ENCODE measurements at regions not wholly inside any gene's neighbourhood (a gene's known extent, or its start where the extent isn't known, plus 50 kb on each side); places are given as distances from the start of the nearest gene placed in this dataset.
"Not testable (repeated sequence)": the region's sequence is repeated elsewhere in the genome, so short reads cannot be mapped to it uniquely, and the experiment has no call there.

GRCh38 chrX:500481-501010, 113.8 kb upstream of the PPP2R3B start:
- DNase-seq, result no peak

- DNase-seq, result no peak
These were observed 119.6 kb upstream of the PPP2R3B start for GRCh38 chrX:506341-506740.

GRCh38 chrX:508163-508562, 121.5 kb upstream of the PPP2R3B start:
- no peak for DNase-seq

- not testable (repeated sequence) for DNase-seq
These were observed 121.8 kb upstream of the SHOX start for GRCh38 chrX:508821-509220.

GRCh38 chrX:511089-511488, 119.5 kb upstream of the SHOX start:
- DNase-seq, result not testable (repeated sequence)

GRCh38 chrX:518319-518718, 112.3 kb upstream of the SHOX start:
- DNase-seq, result no peak

GRCh38 chrX:519741-520140, 110.8 kb upstream of the SHOX start:
- DNase-seq, result no peak

- no peak for DNase-seq
These were observed 108.1 kb upstream of the SHOX start for GRCh38 chrX:522456-522855.

GRCh38 chrX:525134-525533, 105.5 kb upstream of the SHOX start:
- no peak for DNase-seq

GRCh38 chrX:526295-527224, 104.0 kb upstream of the SHOX start:
- DNase-seq, result no peak

- no peak for DNase-seq
These were observed 99.6 kb upstream of the SHOX start for GRCh38 chrX:530726-531610.

- no peak for DNase-seq
These were observed 99.0 kb upstream of the SHOX start for GRCh38 chrX:531611-531936.

GRCh38 chrX:534804-535203, 95.8 kb upstream of the SHOX start:
- DNase-seq, result no peak

GRCh38 chrX:536616-537015, 94.0 kb upstream of the SHOX start:
- no peak for DNase-seq

- DNase-seq, result no peak
These were observed 93.4 kb upstream of the SHOX start for GRCh38 chrX:537151-537550.

- DNase-seq, result no peak
These were observed 92.3 kb upstream of the SHOX start for GRCh38 chrX:538311-538710.

- not testable (repeated sequence) for DNase-seq
These were observed 89.6 kb upstream of the SHOX start for GRCh38 chrX:541006-541405.

GRCh38 chrX:542179-542578, 88.4 kb upstream of the SHOX start:
- DNase-seq, result no peak

- no peak for DNase-seq
These were observed 85.1 kb upstream of the SHOX start for GRCh38 chrX:545452-545885.

- DNase-seq, result no peak
These were observed 80.1 kb upstream of the SHOX start for GRCh38 chrX:550514-550913.

GRCh38 chrX:551306-551705, 79.3 kb upstream of the SHOX start:
- no peak for DNase-seq

- no peak for DNase-seq
These were observed 78.1 kb upstream of the SHOX start for GRCh38 chrX:552496-552895.

GRCh38 chrX:554271-554670, 76.3 kb upstream of the SHOX start:
- no peak for DNase-seq

All from activated CD4-positive, alpha-beta T cell treated with anti-CD3 and anti-CD28 coated beads, Interleukin-2, amount 50 U/mL, for 16 hours (primary cell).